SKM-1 treated with dmso at 0.1 percent for 144 hours (cell line): ENCODE measurements at regions not wholly inside any gene's neighbourhood (a gene's known extent, or its start where the extent isn't known, plus 50 kb on each side); places are given as distances from the start of the nearest gene placed in this dataset.
A peak's percentile ranks its signal among the peaks of the same experiment; 100 is the strongest.

Experiments
- DNase-seq: peaks from one replicate; lab custom pipeline; 2025; ENCODE audit not compliant: unreplicated experiment; lab: John Stamatoyannopoulos, UW

- no peak for DNase-seq
These were observed 111.8 kb upstream of the ZNF438 start for GRCh38 chr10:31143331-31143935.

- no peak for DNase-seq
These were observed 114.3 kb upstream of the ZNF438 start for GRCh38 chr10:31145986-31146385.

DNA sequence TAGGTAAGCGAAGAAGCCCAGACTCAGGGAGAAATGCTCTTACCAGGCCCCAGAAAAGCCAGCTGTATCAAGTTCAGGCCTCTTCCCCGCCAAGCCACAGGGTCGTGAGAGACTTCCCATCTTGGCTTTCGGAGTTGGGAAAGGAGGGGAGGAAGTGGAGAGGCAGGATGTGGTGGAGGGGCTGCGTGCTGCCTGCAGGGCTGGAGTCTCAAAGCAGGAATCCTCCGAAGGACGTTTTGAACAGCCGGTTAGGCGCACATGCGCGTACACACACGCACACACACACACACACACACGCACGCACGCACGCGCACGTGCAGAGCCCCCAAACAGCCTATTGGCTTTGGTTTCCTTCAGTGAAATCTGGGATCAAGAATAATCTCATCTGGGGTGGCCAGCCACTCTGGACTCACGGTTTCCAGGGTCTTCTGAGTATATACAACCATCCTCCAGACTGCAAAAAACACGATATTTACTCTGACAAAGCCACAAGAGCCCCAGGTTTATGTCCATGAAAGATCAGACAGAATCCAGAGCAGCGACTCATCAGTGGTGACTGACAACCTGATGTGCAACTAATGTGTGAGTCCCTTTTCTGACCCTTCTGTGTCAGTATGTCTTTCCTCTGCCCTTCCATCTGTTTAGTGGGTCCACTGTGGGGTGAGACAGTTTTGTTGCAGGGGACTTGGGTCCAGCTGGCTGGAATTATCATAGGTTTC is 115.0 kb upstream of the ZNF438 start:
- DNase-seq, result no peak

GRCh38 chr10:31147210-31147608 is 115.5 kb upstream of the ZNF438 start:
- DNase-seq, result no peak

- DNase-seq, result no peak
These were observed 117.3 kb upstream of the ZNF438 start for GRCh38 chr10:31148951-31149350.

DNA sequence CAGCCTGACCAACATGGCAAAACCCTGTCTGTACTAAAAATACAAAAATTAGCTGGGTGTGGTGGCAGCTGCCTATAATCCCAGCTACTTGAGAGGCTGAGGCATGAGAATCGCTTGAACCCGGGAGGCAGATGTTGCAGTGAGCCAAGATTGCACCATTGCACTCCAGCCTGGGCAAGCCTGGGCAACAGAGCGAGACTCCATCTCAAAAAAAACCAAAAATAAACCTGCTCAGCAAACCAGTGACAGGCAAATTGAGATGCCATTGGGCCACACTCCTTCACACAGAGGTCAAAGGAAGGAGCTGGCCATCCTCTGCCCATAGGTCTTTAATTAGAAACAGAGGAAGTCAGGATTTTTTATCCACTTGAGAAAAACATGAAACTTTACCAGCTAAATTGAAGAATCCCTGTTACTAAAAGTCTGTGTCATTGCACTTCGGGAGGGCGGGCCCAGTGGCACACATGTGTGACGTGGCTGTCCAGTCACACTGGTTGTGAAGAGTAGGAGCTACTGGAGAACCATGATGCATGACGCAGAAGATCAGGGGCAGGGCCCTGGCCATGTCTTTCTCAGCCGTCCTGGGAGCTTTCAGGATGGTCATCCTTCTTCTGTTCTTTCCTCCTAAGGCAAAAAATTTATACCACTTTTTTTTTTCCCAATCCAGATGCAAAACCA is 118.3 kb upstream of the ZNF438 start:
- peak; percentile 68 for DNase-seq

- DNase-seq, result no peak
These were observed 119.6 kb upstream of the ZNF438 start for GRCh38 chr10:31151301-31151700.

- DNase-seq, result no peak
These were observed 120.9 kb upstream of the ZNF438 start for GRCh38 chr10:31152421-31153135.

GRCh38 chr10:31153161-31153560 is 121.5 kb upstream of the ZNF438 start:
- no peak for DNase-seq

GRCh38 chr10:31153692-31154091 is 122.0 kb upstream of the ZNF438 start:
- DNase-seq, result no peak

GRCh38 chr10:31154996-31155395 is 123.3 kb upstream of the ZNF438 start:
- DNase-seq, result no peak

DNA sequence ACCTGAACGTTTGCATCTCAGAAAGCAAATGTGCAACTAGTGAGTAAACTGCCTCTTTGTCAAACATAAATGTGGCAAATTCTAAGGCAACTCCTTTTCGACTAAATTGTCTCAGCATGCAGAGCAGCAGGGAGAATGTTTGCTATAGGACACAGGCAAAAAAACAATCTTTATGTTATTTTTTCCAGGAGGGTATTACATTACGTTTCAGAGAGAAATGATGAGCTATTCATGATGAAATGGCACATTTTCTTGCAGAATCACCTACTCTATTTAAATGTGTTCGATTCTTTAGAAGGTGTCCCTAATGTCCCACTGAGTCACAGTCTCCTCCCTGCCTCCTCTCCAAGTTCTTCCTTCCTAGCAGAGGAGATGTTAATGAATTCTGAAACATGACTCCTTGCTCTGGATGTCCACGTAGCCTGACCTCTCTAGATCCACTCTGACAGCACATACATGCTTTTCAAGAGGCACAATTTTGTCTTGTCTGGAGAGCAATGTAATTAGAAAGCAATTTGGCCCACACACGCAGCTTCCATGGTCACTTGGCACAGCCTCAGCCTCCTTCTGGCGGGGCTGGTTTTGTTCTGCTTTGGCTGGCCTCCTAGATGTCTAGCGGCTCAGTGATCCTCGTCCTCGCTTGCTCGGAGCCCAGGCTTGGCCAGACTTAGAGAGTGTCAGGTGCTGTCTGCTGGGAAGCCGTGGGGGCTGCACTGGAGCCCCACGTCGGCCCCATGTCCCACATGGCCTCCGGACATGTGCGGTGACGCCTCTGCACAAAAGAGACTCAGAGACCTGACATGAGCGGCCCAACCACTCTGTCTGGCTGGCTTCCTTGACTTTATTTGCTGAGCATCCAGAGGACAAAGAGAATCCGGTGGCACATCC is 125.7 kb upstream of the ZNF438 start:
- DNase-seq, result no peak

- DNase-seq, result no peak
These were observed 126.5 kb upstream of the ZNF438 start for GRCh38 chr10:31158011-31158658.

DNA sequence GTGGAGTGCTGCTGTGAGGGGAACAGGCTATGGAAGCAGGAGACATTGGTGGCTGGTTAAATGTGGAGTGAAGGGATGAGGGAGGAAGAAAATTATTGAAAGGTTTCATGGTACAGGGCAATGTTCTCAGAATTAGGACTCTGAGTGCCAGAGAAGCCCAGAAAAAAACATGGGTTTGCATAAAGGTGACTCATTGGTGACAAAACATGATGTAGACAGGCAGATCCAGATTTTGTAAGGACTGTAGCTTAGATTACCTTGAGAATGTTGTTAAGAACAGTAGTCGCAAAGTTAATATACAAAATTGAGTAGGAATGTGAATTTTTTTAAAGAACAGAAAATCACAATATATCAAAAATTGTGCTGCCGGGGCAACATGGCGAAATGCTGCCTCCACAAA is 134.9 kb upstream of the ZNF438 start:
- no peak for DNase-seq

DNA sequence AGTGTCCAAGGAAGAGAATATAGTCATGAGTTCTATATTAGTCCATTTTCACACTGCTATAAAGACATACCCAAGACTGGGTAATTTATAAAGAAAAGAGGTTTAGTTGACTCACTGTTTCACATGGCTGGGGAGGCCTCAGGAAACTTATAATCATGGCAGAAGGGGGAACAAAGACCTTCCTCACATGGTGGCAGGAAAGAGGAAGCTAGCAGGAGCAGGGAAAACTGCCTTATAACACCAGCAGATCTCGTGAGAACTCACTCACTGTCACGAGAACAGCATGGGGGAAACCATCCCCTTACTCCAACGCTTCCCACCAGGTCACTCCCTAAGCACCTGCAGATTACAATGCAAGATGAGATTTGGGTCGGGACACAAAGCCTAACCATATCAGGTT is 139.0 kb upstream of the ZNF438 start:
- DNase-seq, result no peak

- no peak for DNase-seq
These were observed 139.9 kb upstream of the ZNF438 start for GRCh38 chr10:31171402-31172083.

- no peak for DNase-seq
These were observed 141.3 kb upstream of the ZNF438 start for GRCh38 chr10:31172925-31173324.

- no peak for DNase-seq
These were observed 142.1 kb upstream of the ZNF438 start for GRCh38 chr10:31173752-31174151.

GRCh38 chr10:31179091-31179680 is 139.8 kb upstream of the ZEB1 start:
- no peak for DNase-seq
